IPS-20b (cell line): ENCODE measurements at regions not wholly inside any gene's neighbourhood (a gene's known extent, or its start where the extent isn't known, plus 50 kb on each side); places are given as distances from the start of the nearest gene placed in this dataset.

Experiments used
- H3K27ac ChIP-seq: one replicate; pipeline ENCODE4 v1.5.1; 2013; ENCODE audit warnings: low read length
- H3K27me3 ChIP-seq: 2 replicates; pipeline ENCODE4 v1.6.1; 2013; ENCODE audit warnings: mild to moderate bottlenecking, low read length, inconsistent platforms; ENCODE audit not compliant: insufficient read depth
- H3K36me3 ChIP-seq: 2 replicates; pipeline ENCODE4 v1.6.1; 2013; ENCODE audit warnings: low read depth, mild to moderate bottlenecking, inconsistent platforms, low read length, moderate library complexity; ENCODE audit not compliant: insufficient read depth
- H3K4me1 ChIP-seq: 2 replicates; pipeline ENCODE4 v1.6.1; 2013; ENCODE audit warnings: mild to moderate bottlenecking, control low read depth, inconsistent platforms, low read length, moderate library complexity; ENCODE audit not compliant: insufficient read depth
- H3K4me3 ChIP-seq: 2 replicates; pipeline ENCODE4 v1.5.1; 2013; ENCODE audit warnings: mild to moderate bottlenecking, low read length, inconsistent platforms
- H3K9ac ChIP-seq: 2 replicates; pipeline ENCODE4 v1.6.1; 2013; ENCODE audit warnings: low read depth, mild to moderate bottlenecking, inconsistent platforms, low read length, moderate library complexity
- H3K9me3 ChIP-seq: 2 replicates; pipeline ENCODE4 v1.6.1; 2013; ENCODE audit warnings: mild to moderate bottlenecking, low read depth, low read length, inconsistent platforms; ENCODE audit not compliant: insufficient read depth

DNA sequence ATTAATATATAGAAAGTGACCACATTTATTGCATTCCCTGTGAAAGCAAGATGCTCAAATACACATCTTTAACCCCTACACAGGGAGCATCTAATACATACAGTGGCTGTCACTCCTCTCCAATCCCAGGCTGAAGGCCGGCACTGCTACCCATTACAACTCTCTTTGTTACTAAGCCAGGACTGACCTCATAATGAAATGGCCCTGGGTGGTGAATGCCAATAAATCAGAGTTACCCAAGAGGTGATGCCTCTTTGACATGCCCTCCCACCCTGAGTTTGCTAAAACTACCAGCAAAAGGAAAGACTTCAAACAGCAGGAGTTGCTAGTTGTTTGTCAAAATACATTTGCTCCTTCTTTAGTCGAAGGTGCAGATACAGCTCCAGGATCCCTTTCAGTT, 214.2 kb downstream of the FOXA2 start:
- Histone ChIP-seq H3K4me3 (no peak overlapping the region), H3K27me3 (peaks cover 31% of the 10 kb centered on the region), H3K36me3 (no peaks in the 10 kb centered on the region), H3K27ac (no peak overlapping the region), H3K9me3 (no peaks in the 10 kb centered on the region), H3K4me1 (no peaks in the 10 kb centered on the region; the same call in 1 of the 2 replicates), H3K9ac (no peak overlapping the region)

DNA sequence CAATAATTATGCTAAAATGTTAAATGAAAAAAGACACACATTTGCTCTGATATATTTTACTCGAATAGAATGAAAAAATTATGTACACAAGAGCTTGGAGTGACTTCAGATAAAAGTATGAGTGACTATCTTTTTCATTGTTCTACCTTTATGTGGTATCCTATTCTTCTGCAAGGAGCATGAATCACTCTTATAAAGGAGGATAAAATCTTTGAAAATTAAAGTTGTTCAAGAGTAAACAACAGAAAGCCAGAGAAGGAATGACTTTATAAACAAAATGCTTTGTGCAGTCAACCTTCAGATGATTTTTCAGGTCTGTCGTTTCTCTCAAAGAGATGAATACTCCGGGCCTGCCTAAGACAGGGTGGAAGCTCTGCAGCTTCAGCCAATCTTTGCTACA, 215.3 kb downstream of the FOXA2 start:
- no peak overlapping the region for H3K4me3 ChIP-seq

DNA sequence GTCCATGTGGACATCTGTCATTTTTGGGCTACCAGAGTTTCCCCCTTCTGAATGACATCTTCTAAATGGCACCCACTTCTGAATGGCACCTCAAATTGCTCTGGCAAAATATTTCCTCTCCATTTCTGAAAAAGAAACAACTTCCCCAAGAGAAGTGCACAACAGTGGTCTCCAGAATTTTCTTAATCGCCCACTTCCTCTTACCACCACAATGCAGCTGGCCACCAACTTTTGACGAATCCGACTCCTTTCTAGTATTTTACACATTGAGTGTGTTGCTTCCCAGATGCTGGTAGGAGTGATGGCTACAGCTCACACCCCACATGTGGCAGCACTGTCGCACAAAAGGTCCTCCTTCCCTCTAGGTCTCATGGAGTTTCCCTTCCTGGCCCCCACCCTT, 216.1 kb downstream of the FOXA2 start:
- Histone ChIP-seq H3K27me3 (peaks cover 28% of the 10 kb centered on the region), H3K27ac (no peak overlapping the region), H3K4me3 (no peak overlapping the region), H3K4me1 (no peaks in the 10 kb centered on the region; the same call in 1 of the 2 replicates), H3K36me3 (no peaks in the 10 kb centered on the region), H3K9me3 (no peaks in the 10 kb centered on the region), H3K9ac (no peak overlapping the region)

More for the DNA sequence above, 215.3 kb downstream of the FOXA2 start:
- no peaks in the 10 kb centered on the region for H3K9me3 ChIP-seq
- no peaks in the 10 kb centered on the region; the same call in 1 of the 2 replicates for H3K4me1 ChIP-seq
- no peak overlapping the region for H3K9ac ChIP-seq
- H3K36me3 ChIP-seq: no peaks in the 10 kb centered on the region
- no peak overlapping the region for H3K27ac ChIP-seq
- H3K27me3 ChIP-seq: peaks cover 31% of the 10 kb centered on the region

DNA sequence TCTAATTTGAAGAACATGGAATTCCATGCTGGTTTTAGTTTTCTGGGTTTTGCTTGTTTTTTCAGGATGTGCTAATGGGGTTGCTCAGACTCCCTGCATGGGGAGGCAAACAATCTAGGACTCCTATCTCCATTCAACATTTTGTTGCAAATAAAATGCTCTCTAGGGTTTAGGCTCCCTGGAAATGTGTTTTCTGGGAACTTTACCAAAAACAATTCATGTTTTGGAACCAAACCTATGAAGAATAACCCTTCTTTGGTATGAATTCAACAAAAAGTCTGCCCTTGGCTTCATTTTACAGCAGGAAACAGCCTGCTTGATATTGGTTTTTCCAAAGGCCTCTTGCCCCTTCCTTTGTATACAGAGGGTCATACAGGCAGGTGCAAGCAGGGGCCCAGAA, 217.7 kb downstream of the FOXA2 start:
- H3K4me1 ChIP-seq: no peaks in the 10 kb centered on the region
- no peak overlapping the region for H3K4me3 ChIP-seq
- H3K36me3 ChIP-seq: no peaks in the 10 kb centered on the region
- H3K27ac ChIP-seq: no peak overlapping the region
- no peaks in the 10 kb centered on the region for H3K9me3 ChIP-seq
- H3K9ac ChIP-seq: no peak overlapping the region
- H3K27me3 ChIP-seq: peaks cover 23% of the 10 kb centered on the region

GRCh38 chr20:22354647-22355046, 229.7 kb downstream of the FOXA2 start:
- H3K9me3 ChIP-seq: no peaks in the 10 kb centered on the region
- no peaks in the 10 kb centered on the region for H3K27me3 ChIP-seq
- no peaks in the 10 kb centered on the region for H3K36me3 ChIP-seq
- no peak overlapping the region for H3K9ac ChIP-seq
- H3K4me1 ChIP-seq: no peaks in the 10 kb centered on the region
- no peak overlapping the region for H3K27ac ChIP-seq
- H3K4me3 ChIP-seq: no peak overlapping the region

DNA sequence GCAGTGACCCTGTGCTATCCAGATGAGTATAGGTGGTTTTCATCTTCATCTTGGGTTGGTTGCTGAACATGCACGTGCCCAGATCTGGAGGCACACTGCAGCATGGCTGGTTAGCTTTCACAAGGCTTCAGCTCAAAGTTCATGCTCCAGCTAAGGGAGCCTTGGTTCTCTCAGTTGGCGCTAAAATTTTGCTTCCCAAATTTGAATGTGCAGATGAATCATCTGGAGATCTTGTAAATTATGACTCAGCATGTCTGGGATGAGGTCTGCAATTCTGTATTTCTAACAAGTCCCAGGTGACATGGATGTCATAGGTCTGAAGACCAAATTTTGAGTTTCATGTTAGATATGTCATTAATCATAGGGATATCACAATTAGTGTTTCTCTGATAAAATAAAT, 230.8 kb downstream of the FOXA2 start:
- H3K36me3 ChIP-seq: no peaks in the 10 kb centered on the region
- H3K27ac ChIP-seq: no peak overlapping the region
- no peak overlapping the region for H3K9ac ChIP-seq
- H3K9me3 ChIP-seq: no peaks in the 10 kb centered on the region
- no peaks in the 10 kb centered on the region for H3K27me3 ChIP-seq
- H3K4me1 ChIP-seq: no peaks in the 10 kb centered on the region
- H3K4me3 ChIP-seq: no peak overlapping the region

GRCh38 chr20:22352019-22352418, 232.4 kb downstream of the FOXA2 start:
- Histone ChIP-seq H3K9ac (no peak overlapping the region), H3K36me3 (no peaks in the 10 kb centered on the region), H3K9me3 (no peaks in the 10 kb centered on the region), H3K4me3 (no peak overlapping the region), H3K27ac (no peak overlapping the region), H3K4me1 (no peaks in the 10 kb centered on the region), H3K27me3 (no peaks in the 10 kb centered on the region; the same call in 1 of the 2 replicates)

- Histone ChIP-seq H3K4me1 (no peaks in the 10 kb centered on the region), H3K9ac (no peak overlapping the region), H3K27me3 (no peaks in the 10 kb centered on the region; the same call in 1 of the 2 replicates), H3K9me3 (no peaks in the 10 kb centered on the region), H3K36me3 (no peaks in the 10 kb centered on the region), H3K27ac (no peak overlapping the region), H3K4me3 (no peak overlapping the region)
These were observed 233.7 kb downstream of the FOXA2 start for GRCh38 chr20:22350624-22351023.

DNA sequence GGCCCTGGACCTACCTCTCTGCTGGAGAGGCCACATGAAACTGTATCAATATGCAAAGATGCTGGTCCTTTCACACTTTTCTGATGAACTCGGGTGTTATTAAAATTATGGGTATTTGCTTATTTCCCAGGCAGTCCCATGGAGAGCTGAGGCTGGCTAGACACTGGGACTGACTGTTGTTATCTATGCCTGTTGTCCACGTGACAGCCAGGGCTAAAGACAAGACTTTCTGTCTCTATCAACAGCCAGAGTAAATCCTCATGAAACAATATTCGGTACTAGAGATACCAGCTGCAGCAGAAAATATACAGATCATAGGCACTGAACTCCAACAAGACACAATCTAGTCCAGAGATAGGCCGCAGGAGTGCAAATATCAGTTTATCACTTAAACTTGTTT, 236.4 kb downstream of the FOXA2 start:
- H3K4me1 ChIP-seq: no peaks in the 10 kb centered on the region
- H3K4me3 ChIP-seq: no peak overlapping the region
- H3K27ac ChIP-seq: no peak overlapping the region
- no peak overlapping the region for H3K9ac ChIP-seq
- H3K9me3 ChIP-seq: no peaks in the 10 kb centered on the region
- no peaks in the 10 kb centered on the region; the same call in 1 of the 2 replicates for H3K27me3 ChIP-seq
- H3K36me3 ChIP-seq: no peaks in the 10 kb centered on the region

DNA sequence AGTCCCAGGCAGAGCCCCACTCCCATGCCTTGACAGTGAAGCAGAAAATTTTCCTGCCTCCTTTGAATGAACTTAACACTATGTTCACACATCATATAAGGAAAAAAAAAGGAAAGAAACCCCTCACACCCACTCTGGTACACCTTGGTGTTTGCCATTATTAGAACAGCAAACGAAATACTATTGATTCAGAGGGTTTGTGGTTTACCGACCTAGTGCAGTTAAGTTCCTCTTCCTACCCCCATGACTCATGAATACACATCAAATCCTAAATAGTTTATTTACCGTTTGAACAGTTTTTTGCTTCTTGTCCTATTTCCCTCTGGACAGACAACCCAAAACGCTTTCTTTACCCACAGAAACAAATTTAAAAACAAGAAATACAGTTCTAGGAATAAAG, 237.7 kb downstream of the FOXA2 start:
- Histone ChIP-seq H3K27ac (no peak overlapping the region), H3K9me3 (no peaks in the 10 kb centered on the region), H3K36me3 (no peaks in the 10 kb centered on the region), H3K27me3 (no peaks in the 10 kb centered on the region; the same call in 1 of the 2 replicates), H3K9ac (no peak overlapping the region), H3K4me1 (no peaks in the 10 kb centered on the region), H3K4me3 (no peak overlapping the region)

DNA sequence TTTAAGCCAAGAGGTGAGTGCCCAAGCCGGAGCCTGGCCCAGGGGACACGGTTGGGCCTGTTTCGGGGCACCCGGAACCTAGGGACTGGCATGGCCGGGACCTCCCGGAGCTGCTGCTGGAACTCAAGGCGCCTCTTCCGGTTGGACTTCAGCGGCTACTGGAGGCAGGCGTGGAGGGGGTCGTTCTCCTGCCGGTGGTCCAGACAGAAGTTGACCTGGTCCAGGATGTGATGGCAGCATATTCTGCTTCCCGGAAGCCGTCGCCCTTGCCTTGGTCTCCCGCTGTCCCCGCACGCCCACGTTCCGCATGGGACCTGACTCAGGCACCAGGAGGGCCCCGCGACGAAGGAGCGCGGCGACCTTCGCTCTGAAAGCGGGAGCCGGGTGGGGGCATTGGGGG, 240.8 kb downstream of the FOXA2 start:
- Histone ChIP-seq H3K9ac (no peak overlapping the region), H3K27me3 (peaks cover 13% of the 10 kb centered on the region), H3K27ac (no peak overlapping the region), H3K9me3 (no peaks in the 10 kb centered on the region), H3K4me3 (no peak overlapping the region), H3K36me3 (no peaks in the 10 kb centered on the region), H3K4me1 (no peaks in the 10 kb centered on the region)

DNA sequence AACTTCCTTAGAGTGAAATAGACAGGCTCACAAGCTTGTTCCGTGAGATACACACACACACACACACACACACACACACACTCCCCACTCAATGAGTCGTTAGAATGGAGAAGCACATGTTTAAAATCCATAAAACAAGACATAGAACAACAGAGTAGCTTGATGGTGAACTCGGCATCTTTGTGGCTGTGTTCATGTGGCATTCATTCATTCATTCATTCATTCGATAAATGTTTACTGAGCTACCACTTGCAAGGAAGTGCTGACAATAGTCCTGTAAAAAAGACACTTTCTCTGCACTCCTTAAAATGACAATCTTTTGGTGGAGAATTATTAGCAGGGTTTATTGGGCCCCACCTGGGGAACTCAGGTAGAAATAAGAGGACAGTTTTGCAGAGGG, 242.0 kb downstream of the FOXA2 start:
- H3K36me3 ChIP-seq: no peaks in the 10 kb centered on the region
- H3K9ac ChIP-seq: no peak overlapping the region
- no peak overlapping the region for H3K27ac ChIP-seq
- H3K27me3 ChIP-seq: peaks cover 13% of the 10 kb centered on the region
- H3K9me3 ChIP-seq: no peaks in the 10 kb centered on the region
- H3K4me1 ChIP-seq: no peaks in the 10 kb centered on the region
- H3K4me3 ChIP-seq: no peak overlapping the region

DNA sequence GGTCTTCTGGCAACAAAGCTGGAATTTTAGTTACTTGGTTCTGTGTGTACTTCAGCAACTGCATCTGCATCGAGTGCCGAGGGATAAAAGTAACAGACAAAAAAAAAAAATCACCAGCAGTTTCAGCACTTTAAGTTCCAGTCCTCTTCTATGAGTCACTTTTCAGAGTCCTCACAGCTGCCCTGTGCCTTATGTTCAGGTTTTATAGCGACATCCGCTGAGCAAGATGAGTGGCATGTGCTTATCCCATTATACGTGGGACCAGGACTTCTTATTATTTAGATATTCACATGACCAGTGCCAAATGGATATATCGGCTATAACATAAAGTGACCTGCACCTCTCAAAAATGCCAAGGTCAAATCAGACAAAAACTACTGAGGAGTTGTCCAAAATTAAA, 242.9 kb downstream of the FOXA2 start:
- H3K27me3 ChIP-seq: peaks cover 13% of the 10 kb centered on the region
- H3K27ac ChIP-seq: no peak overlapping the region
- no peak overlapping the region for H3K4me3 ChIP-seq
- no peak overlapping the region for H3K9ac ChIP-seq
- no peaks in the 10 kb centered on the region for H3K9me3 ChIP-seq
- no peaks in the 10 kb centered on the region for H3K36me3 ChIP-seq
- H3K4me1 ChIP-seq: no peaks in the 10 kb centered on the region
